Non-pigmented ciliary epithelial cell (primary cell): ENCODE measurements at regions not wholly inside any gene's neighbourhood (a gene's known extent, or its start where the extent isn't known, plus 50 kb on each side); places are given as distances from the start of the nearest gene placed in this dataset.

Experiments used
- DNase-seq: peaks from one replicate; pipeline ENCODE4 v3.0.0-alpha.2; 2010; ENCODE audit warnings: low read depth

DNA sequence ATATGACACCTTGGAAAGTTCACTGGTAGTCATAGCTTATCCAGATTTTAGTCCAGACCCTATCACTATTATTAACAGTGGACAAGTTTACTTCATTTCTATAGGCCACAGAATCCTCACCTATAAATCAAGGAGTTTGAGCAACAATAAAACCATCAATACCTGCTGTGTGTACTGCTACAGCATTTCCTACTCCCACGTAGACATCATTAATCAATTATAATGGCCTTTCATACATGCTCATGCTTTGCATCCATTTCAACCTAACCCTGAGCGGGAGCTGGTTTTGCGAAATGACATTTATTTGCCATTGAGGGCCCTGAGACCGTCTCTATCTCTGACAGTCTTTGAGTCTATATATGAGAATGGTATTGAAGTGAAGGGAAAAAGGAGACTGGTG is 312.3 kb downstream of the FAT3 start:
- no peak for DNase-seq

DNA sequence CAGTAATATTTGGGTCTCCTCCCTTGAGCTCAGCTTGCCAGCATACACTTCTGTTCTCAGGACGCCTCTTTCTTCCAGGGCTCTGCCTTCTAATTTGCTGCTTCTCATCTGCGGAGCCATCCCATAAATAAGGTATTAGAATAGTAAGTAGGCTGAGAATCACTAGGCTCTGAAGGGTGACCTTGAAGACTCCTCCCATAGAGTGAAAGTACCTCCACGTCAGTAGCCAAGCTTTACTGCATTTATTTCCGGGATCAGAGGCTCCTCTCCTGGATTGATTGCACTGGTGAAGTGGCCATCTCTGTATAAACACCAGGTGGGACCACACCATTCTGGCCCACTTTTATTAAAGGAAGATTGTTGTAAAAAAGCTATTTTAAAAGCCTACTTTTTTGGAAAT is 315.5 kb downstream of the FAT3 start:
- DNase-seq: no peak

- DNase-seq: no peak
Observed at GRCh38 chr11:92545906-92546471, 321.4 kb downstream of the FAT3 start.

DNA sequence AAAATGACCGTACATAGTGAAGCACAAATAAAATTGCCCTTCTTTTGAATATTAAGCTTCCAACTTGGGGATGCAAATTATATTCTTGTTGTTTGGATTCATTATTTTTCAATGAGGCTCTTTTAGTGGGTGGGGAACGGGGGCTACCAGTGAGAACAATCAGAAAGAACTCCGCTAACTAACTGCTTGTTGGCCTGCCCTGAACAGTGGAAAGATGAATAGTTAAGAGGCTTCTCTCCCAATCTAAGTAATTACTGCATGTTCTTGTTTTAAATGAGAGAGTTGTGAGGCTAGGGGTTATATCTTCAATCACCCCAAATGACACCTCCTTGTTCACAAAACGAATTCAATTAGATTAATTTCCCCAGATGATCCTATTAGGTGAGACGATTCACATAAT is 322.0 kb downstream of the FAT3 start:
- DNase-seq: no peak

DNA sequence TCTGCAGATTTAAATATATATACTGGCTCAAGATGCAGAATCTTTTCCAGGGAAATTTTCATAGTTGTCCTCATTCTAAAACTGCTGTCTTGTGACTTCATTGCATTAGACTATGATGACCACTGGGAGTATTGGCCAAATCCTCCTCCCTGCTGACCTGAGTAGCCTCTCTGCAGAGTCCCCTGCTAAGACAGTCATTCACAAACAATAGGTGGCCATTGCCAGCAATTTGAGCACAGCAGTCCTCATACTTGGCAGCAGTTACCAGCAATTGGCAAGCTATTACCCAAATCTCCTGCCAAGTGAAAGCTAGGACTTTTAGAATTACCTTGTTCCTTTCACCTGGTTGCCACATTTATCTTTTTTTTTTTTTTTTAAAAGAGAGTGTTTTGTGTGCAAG is 325.8 kb downstream of the FAT3 start:
- no peak for DNase-seq

- no peak for DNase-seq
Observed at GRCh38 chr11:92550871-92551270, 326.3 kb downstream of the FAT3 start.

DNA sequence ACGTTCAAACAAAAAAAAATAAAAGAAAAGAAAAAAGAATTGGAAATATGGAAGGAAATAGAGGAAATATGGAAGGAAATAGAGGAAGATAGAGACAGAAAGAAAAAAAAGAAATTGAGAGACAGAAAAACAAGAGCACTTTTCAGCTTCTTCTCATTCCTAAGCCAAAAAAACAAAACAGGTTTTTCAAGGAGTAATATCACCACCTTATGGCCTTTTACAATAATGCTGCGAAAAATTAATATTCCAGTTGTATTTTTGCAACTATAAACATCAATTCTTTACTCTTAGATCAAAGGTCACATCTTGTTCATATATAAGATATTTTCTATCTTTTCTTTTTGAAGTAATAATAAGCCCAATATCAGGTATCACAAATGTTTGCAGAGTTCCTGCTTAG is 328.3 kb downstream of the FAT3 start:
- no peak for DNase-seq

- DNase-seq: no peak
Observed at GRCh38 chr11:92554688-92555087, 330.1 kb downstream of the FAT3 start.

DNA sequence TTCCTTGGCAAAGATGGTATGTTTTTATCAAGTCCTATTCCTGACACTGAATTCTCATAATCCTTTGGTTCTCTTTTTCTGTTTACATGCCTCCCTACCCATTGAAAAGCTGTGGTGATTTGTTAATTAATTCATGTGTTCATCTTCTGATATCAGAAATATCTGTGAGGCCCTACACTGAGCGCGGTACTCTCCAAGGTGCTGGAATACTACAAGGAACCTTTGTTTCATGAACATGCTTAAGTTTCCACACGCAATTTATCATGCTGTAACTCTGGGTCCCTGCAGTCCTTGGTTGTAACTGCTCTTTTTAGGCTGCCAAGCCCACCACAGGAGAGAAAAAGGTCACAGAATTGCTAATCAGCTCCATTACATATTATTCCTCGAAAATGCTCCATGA is 331.8 kb downstream of the FAT3 start:
- no peak for DNase-seq

DNA sequence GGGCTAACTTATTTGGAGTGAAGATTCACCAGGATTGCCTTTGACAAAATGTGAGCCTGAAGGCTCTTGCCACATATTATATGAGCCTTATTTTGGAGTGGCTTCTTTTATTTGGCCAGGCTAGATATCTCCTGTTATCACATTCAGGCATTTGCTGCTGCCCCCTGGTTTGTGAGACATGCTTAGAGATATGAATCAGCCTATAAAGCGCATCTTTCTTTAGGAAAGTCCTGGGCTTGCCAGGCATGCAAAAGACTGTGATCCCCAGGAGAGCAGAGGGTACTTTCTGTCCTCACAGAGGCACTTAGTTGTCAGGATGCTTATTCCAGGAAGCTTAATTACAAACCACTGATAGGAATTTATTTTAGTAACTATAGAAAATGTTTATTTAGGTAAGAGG is 333.3 kb downstream of the FAT3 start:
- DNase-seq: no peak

DNA sequence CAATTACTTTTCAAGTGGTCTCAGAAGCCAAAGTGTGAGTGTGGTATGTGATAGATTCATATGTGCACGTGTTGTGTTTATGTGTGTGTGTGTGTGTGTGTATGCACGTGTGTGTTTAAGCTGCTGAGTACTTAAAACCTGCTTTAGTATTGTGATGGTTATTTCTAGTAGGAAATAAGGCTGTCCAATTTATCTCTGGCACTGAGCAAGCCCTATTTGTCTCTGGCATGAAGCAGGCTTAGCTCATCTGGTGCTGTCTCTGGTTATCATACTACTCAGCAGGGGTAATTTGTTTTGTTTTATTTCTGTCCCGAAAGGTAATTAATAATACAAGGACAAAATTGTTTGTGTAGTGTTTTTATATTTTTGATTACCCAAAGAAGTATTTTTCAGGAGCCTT is 333.7 kb downstream of the FAT3 start:
- no peak for DNase-seq

DNA sequence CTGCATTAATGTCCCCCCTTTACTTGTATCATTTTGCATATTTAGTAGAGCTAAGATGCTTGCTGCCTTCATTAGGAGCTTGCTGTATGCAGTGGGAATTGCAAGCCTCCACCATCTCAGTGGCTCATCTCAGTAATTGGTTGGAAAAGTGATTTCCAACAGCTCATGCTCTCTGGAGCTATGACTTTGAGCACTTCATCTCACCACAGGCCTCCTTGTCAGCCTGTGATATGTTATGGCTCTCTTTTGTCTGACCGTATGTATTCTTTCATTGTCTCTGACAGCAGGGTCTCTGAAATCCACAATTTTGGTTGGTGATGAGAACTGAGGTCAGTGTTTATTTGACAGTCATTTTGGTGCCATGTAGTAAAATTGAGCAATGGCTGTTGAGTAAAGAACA is 345.1 kb downstream of the FAT3 start:
- DNase-seq: no peak

- DNase-seq: no peak
Observed at GRCh38 chr11:92572559-92572958, 347.9 kb downstream of the FAT3 start.

GRCh38 chr11:92576315-92576714 is 351.7 kb downstream of the FAT3 start:
- DNase-seq: no peak

DNA sequence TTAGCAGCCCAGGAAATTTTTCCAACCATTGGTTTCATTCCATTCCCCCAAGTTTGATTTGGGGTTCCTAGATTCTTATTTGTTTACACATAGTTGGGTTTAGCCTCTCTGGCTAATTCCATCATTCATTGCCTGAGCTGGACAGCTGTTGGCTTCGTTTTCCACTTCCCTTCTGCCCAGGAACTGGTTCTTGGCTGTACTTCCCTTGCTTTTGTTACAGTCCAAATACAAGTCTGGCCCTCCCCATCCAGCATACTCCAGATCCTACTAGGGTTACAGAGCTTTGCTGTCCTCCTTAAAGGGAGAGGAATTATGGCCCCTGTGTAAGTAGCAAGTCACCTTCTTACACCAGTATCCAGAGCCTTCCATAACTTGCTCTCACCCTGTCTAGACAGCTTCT is 356.3 kb downstream of the FAT3 start:
- no peak for DNase-seq

DNA sequence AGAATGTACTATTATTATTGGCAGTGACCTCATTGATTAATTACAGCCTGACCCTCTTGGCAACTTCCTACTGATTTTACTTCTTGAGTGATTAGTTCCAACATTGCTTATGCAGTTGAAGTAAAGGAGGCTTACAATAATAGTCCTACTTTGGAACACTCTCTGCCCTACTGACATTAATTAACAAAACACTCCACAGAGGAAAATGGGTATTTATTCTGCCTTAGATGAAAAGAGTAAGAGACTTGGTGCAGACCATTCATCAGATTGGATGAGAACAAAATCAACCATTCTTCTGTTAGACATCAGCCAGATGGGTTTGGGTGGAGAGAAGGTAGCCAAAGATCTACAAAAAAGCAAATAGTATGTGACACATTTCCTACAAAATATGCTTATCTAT is 363.8 kb downstream of the FAT3 start:
- no peak for DNase-seq

DNA sequence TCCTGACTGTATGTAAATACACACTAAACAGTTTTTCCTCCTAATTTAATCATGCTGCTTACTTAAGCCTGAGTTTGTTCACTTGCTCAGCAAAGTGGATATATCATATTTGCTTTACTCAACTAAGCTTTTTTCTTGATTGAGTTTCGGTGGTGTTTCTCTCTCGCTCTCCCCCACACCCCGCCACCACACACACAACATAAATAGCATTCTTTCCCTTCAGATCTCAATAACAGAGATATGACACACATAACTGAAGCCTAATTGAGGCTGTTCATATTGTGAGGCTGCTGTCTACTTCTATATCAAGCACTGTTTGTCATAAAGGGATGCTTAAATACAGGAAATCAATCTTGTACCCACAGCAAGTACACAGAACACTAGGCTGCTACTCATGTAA is 364.9 kb downstream of the FAT3 start:
- DNase-seq: no peak

DNA sequence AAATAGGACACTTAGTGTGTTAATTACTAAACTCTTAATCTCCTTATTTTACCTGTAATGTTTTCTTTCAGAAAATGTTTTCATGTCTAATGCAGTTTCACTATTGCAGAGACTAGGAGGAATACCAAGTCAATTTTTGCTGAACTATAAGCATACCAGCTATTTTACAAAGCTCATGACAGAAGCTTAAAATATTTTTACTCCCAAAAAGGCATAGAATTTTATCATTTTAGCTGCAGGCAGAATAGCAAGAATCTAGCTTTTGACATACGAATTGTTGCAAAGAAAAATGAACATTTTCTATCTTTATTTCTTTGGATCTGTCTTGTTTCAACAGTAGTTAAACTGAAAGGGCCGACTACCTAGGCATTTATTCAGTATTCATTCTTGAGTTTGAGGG is 366.9 kb downstream of the FAT3 start:
- DNase-seq: no peak

DNA sequence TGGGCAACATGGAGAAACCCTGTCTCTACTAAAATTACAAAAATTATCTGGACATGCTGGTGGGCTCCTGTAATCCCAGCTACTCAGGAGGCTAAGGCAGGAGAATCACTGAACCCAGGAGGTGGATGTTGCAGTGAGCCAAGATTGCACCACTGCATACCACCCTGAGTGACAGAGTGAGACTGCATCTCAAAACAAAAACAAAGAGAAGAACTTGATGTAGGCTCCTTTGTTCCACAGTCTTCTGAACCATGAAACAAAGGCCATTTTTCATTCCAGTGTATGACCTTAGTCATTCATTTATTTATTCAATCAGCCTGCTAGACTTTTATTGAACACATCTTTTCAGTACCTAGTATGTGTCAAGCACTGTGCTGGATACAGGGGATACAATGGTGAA is 369.6 kb downstream of the FAT3 start:
- DNase-seq: no peak

- DNase-seq: no peak
Observed at GRCh38 chr11:92595052-92595451, 370.4 kb downstream of the FAT3 start.

DNA sequence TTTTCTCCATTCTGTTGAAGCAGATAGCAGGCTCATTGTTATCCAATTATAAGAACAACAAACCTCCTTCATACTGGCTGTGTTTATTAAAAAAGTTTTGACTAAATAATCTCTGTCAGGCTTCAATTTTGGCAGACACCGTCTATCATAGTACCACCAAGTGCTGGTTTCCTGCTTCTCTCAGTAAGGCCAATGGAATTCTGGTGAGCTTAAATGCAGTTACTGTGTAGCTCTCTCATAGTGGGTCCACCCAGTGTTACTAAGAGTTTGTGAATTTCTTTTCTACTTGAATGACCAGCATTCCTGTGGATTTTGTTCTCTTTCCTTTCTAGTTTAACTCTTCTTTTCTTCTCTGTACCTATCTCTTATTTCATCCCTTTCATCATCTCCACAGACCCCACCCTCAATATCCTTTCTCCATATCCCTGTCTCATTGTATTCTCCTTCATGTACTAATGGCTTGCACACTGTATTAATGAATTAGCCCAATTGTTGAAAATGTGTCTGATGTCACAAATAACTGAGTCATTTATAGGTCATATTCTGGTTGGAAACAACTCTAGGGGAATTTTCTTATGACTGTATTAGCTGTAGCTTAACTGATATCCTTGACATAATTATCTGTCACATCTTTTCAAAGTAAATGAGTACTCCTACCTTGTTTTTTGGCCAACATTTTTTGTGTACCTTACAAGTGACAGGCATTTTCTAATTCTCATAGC is 372.1 kb downstream of the FAT3 start:
- DNase-seq: no peak

- DNase-seq: no peak
Observed at GRCh38 chr11:92601048-92601447, 368.4 kb upstream of the MTNR1B start.

GRCh38 chr11:92605667-92606066 is 363.8 kb upstream of the MTNR1B start:
- no peak for DNase-seq

GRCh38 chr11:92607969-92608722 is 361.3 kb upstream of the MTNR1B start:
- DNase-seq: no peak
